A549 (cell line): ENCODE measurements at regions not wholly inside any gene's neighbourhood (a gene's known extent, or its start where the extent isn't known, plus 50 kb on each side); places are given as distances from the start of the nearest gene placed in this dataset.

Experiments used
- CBX2 ChIP-seq: fragments of 200-600 bp; sonication (generic); IDR thresholded peaks from 2 replicates; pipeline ENCODE4 v1.6.1; 2016; ENCODE audit warnings: low read depth, mild to moderate bottlenecking, borderline replicate concordance
- CEBPB ChIP-seq, 2 experiments: fragments of >200 bp in 1 of 2; sonication (Bioruptor Twin) in 1 of 2; formaldehyde crosslinking in 1 of 2; IDR thresholded peaks; 2 replicates each; pipeline ENCODE4 v1.6.1; 2012 to 2016
- HOXA7 ChIP-seq: fragments of 250-450 bp; sonication (Bioruptor Pico); IDR thresholded peaks from 2 replicates; pipeline ENCODE4 v1.5.0; 2020; ENCODE audit warnings: mild to moderate bottlenecking, moderate library complexity
- POLR2A ChIP-seq: IDR thresholded peaks from 2 replicates; pipeline ENCODE4 v1.6.1; 2012; ENCODE audit warnings: mild to moderate bottlenecking, low read length
- RAD21 ChIP-seq, 2 experiments: fragments of >200 bp in 1 of 2; sonication (Bioruptor Twin) in 1 of 2; formaldehyde crosslinking in 1 of 2; IDR thresholded peaks in 1 of 2; conservative IDR thresholded peaks in 1 of 2; 2 replicates in 1 of 2; 3 replicates in 1 of 2; pipeline ENCODE4 v1.6.1; 2012 to 2018; ENCODE audit warnings: inconsistent platforms in 1 of 2
- TF ChIP-seq, protein P1 (sequence below): fragments of >200 bp; sonication (Bioruptor Twin); formaldehyde crosslinking; IDR thresholded peaks from 3 replicates; pipeline ENCODE4 v1.5.1; 2016
- TF ChIP-seq, protein P2 (sequence below): fragments of 150-350 bp; IDR thresholded peaks from 2 replicates; pipeline ENCODE4 v1.6.1; 2014; ENCODE audit warnings: low read depth, mild to moderate bottlenecking, low read length

DNA sequence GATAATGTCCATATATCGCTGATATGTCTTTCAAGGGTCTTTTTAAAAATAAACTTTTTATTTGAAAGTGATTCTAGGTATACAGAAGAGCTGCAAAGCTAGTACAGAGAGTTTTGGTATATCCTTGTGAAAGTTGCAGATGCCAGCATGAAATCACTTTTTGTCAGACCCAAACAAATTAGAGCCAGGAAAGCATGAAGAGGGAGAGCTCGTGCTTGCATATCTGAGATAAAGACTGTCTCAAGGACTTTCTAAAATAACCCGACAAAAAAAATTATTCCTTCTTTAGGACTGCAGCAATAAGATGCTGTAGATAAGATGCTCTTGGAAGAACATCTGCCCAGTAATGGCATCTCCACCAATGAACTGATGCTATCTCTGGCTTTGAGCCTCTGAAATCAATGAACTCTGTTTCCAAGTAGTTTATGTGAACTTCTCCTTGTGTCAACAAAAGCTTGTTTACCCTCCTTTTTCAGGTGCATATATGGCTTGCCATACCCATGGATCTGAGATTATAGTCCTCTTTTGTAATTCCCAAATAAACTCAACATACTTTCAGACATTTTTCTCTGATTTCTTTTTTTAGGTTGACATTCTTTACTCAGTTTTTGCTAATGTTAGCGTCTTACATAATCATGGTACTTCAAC is 774.6 kb upstream of the FAM98A start:
- TF ChIP-seq CBX2 (no peak), CEBPB (IDR thresholded peaks at IDR 0.05) (no peak), POLR2A (no peak), HOXA7 (no peak), RAD21 (conservative IDR thresholded peaks at IDR 0.05 in 1 of 2, IDR thresholded peaks at IDR 0.05 in 1 of 2) (no peak)
- TF ChIP-seq, protein P1, sequence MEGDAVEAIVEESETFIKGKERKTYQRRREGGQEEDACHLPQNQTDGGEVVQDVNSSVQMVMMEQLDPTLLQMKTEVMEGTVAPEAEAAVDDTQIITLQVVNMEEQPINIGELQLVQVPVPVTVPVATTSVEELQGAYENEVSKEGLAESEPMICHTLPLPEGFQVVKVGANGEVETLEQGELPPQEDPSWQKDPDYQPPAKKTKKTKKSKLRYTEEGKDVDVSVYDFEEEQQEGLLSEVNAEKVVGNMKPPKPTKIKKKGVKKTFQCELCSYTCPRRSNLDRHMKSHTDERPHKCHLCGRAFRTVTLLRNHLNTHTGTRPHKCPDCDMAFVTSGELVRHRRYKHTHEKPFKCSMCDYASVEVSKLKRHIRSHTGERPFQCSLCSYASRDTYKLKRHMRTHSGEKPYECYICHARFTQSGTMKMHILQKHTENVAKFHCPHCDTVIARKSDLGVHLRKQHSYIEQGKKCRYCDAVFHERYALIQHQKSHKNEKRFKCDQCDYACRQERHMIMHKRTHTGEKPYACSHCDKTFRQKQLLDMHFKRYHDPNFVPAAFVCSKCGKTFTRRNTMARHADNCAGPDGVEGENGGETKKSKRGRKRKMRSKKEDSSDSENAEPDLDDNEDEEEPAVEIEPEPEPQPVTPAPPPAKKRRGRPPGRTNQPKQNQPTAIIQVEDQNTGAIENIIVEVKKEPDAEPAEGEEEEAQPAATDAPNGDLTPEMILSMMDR, result no peak
- TF ChIP-seq, protein P2, sequence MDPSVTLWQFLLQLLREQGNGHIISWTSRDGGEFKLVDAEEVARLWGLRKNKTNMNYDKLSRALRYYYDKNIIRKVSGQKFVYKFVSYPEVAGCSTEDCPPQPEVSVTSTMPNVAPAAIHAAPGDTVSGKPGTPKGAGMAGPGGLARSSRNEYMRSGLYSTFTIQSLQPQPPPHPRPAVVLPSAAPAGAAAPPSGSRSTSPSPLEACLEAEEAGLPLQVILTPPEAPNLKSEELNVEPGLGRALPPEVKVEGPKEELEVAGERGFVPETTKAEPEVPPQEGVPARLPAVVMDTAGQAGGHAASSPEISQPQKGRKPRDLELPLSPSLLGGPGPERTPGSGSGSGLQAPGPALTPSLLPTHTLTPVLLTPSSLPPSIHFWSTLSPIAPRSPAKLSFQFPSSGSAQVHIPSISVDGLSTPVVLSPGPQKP, result no peak
